Peyer's patch (tissue), 4 donors: ENCODE measurements at regions not wholly inside any gene's neighbourhood (a gene's known extent, or its start where the extent isn't known, plus 50 kb on each side); places are given as distances from the start of the nearest gene placed in this dataset.

Source experiments
- POLR2A ChIP-seq, 2 donors: fragments of 450-650 bp; IDR thresholded peaks; one replicate each; pipeline ENCODE4 v1.5.1; 2017; ENCODE audit warnings: antibody characterized with exemption in 2 of 2, mild to moderate bottlenecking in 2 of 2, moderate library complexity in 2 of 2
- TF ChIP-seq, protein P1 (sequence below), 6 experiments: fragments of 450-650 bp in 4 of 6; fragments of 200-600 bp in 2 of 6; sonication (generic) in 1 of 6; IDR thresholded peaks; one replicate each; pipeline ENCODE4 v1.5.1; 2017 to 2019; ENCODE audit warnings: antibody characterized with exemption in 6 of 6, mild to moderate bottlenecking in 3 of 6, moderate library complexity in 1 of 6

GRCh38 chrX:10360116-10360515 is 203.3 kb downstream of the CLCN4 start:
- TF ChIP-seq, protein P1, sequence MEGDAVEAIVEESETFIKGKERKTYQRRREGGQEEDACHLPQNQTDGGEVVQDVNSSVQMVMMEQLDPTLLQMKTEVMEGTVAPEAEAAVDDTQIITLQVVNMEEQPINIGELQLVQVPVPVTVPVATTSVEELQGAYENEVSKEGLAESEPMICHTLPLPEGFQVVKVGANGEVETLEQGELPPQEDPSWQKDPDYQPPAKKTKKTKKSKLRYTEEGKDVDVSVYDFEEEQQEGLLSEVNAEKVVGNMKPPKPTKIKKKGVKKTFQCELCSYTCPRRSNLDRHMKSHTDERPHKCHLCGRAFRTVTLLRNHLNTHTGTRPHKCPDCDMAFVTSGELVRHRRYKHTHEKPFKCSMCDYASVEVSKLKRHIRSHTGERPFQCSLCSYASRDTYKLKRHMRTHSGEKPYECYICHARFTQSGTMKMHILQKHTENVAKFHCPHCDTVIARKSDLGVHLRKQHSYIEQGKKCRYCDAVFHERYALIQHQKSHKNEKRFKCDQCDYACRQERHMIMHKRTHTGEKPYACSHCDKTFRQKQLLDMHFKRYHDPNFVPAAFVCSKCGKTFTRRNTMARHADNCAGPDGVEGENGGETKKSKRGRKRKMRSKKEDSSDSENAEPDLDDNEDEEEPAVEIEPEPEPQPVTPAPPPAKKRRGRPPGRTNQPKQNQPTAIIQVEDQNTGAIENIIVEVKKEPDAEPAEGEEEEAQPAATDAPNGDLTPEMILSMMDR (IDR thresholded peaks at IDR 0.05): no peak
- no peak for TF ChIP-seq POLR2A (IDR thresholded peaks at IDR 0.05)
